CD14-positive monocyte (primary cell): ENCODE measurements at regions not wholly inside any gene's neighbourhood (a gene's known extent, or its start where the extent isn't known, plus 50 kb on each side); places are given as distances from the start of the nearest gene placed in this dataset.
A peak's percentile ranks its signal among the peaks of the same experiment; 100 is the strongest.

Experiments used
- DNase-seq, 3 donors: peaks; one replicate each; pipeline ENCODE4 v3.0.0-alpha.2; 2011 to 2022
- H2AFZ ChIP-seq: 2 replicates; pipeline ENCODE4 v1.6.0; 2012; ENCODE audit warnings: mild to moderate bottlenecking, low read depth, low read length, inconsistent platforms; ENCODE audit not compliant: insufficient read depth, poor library complexity, severe bottlenecking
- H3K27ac ChIP-seq, 2 donors: 1 replicate in 1 of 2; 2 replicates in 1 of 2; pipeline ENCODE4 v1.5.1; 2012 to 2013; ENCODE audit warnings: low read length in 2 of 2, control low read depth in 1 of 2, inconsistent platforms in 1 of 2, low read depth in 1 of 2, mild to moderate bottlenecking in 1 of 2
- H3K27me3 ChIP-seq, 2 donors: one replicate each; pipeline versions ENCODE4 v1.6.0 to v1.6.1; 2011 to 2013; ENCODE audit warnings: low read length in 2 of 2; ENCODE audit not compliant: control insufficient read depth in 2 of 2, insufficient read depth in 2 of 2
- H3K36me3 ChIP-seq, 2 donors: replicated peaks in 1 of 2; 1 replicate in 1 of 2; 2 replicates in 1 of 2; pipeline versions ENCODE4 v1.5.1 to v1.6.1; 2012 to 2013; ENCODE audit warnings: low read length in 2 of 2, control low read depth in 1 of 2, inconsistent platforms in 1 of 2, mild to moderate bottlenecking in 1 of 2; ENCODE audit not compliant: insufficient read depth in 2 of 2, control insufficient read depth in 1 of 2
- H3K4me1 ChIP-seq, 2 donors: 1 replicate in 1 of 2; 2 replicates in 1 of 2; pipeline versions ENCODE4 v1.5.1 to v1.6.1; 2012 to 2013; ENCODE audit warnings: low read length in 2 of 2, control low read depth in 1 of 2, inconsistent platforms in 1 of 2, mild to moderate bottlenecking in 1 of 2, moderate library complexity in 1 of 2; ENCODE audit not compliant: insufficient read depth in 2 of 2, control insufficient read depth in 1 of 2
- H3K4me2 ChIP-seq: replicated peaks from 2 replicates; pipeline ENCODE3; 2012; ENCODE audit warnings: low read length, moderate library complexity, mild to moderate bottlenecking; ENCODE audit not compliant: poor library complexity, severe bottlenecking; ENCODE audit errors: extremely low read depth
- H3K4me3 ChIP-seq, 3 experiments: fragments of 200-600 bp in 1 of 3; sonication (generic) in 1 of 3; replicated peaks in 1 of 3; 1 replicate in 2 of 3; 2 replicates in 1 of 3; pipeline ENCODE4 v1.5.1; 2011 to 2013; ENCODE audit warnings: low read length in 3 of 3, mild to moderate bottlenecking in 3 of 3, control low read depth in 2 of 3, low read depth in 2 of 3, inconsistent platforms in 1 of 3, moderate library complexity in 1 of 3
- H3K79me2 ChIP-seq: 2 replicates; pipeline ENCODE4 v1.6.0; 2012; ENCODE audit warnings: mild to moderate bottlenecking, control low read depth, inconsistent platforms, low read length, moderate library complexity; ENCODE audit not compliant: insufficient read depth
- H3K9ac ChIP-seq: 2 replicates; pipeline ENCODE4 v1.6.0; 2017; ENCODE audit warnings: low read length, mild to moderate bottlenecking; ENCODE audit not compliant: insufficient read depth, poor library complexity, severe bottlenecking
- H3K9me3 ChIP-seq, 2 donors: replicated peaks in 1 of 2; 1 replicate in 1 of 2; 2 replicates in 1 of 2; pipeline versions ENCODE4 v1.5.1 to v1.6.1; 2012 to 2013; ENCODE audit warnings: low read length in 2 of 2, control low read depth in 1 of 2; ENCODE audit not compliant: control insufficient read depth in 1 of 2, insufficient read depth in 1 of 2
- H4K20me1 ChIP-seq: 2 replicates; pipeline ENCODE4 v1.6.0; 2012; ENCODE audit warnings: mild to moderate bottlenecking, low read length, control low read depth, moderate library complexity; ENCODE audit not compliant: insufficient read depth
- H3K27ac Mint-ChIP-seq, 7 donors: one replicate each; pipeline ENCODE4 v1.8.0; 2020; ENCODE audit warnings: mild to moderate bottlenecking in 7 of 7, mixed read lengths in 7 of 7, moderate library complexity in 6 of 7, inconsistent platforms in 2 of 7
- H3K27me3 Mint-ChIP-seq, 3 donors: one replicate each; pipeline ENCODE4 v1.8.0; 2021 to 2022; ENCODE audit warnings: low read depth in 3 of 3, mild to moderate bottlenecking in 3 of 3, mixed read lengths in 3 of 3, moderate library complexity in 3 of 3, inconsistent platforms in 1 of 3
- H3K36me3 Mint-ChIP-seq, 2 donors: one replicate each; pipeline ENCODE4 v1.8.0; 2020; ENCODE audit warnings: mixed read lengths in 2 of 2, inconsistent platforms in 1 of 2, mild to moderate bottlenecking in 1 of 2
- H3K4me1 Mint-ChIP-seq: one replicate; pipeline ENCODE4 v1.8.0; 2020; ENCODE audit warnings: mild to moderate bottlenecking, mixed read lengths
- H3K4me3 Mint-ChIP-seq, 2 donors: one replicate each; pipeline ENCODE4 v1.8.0; 2020; ENCODE audit warnings: mild to moderate bottlenecking in 2 of 2, mixed read lengths in 2 of 2, moderate library complexity in 1 of 2
- H3K9me3 Mint-ChIP-seq, 7 donors: one replicate each; pipeline ENCODE4 v1.8.0; 2020 to 2022; ENCODE audit warnings: mixed read lengths in 7 of 7, mild to moderate bottlenecking in 6 of 7, moderate library complexity in 6 of 7, inconsistent platforms in 2 of 7
- WGBS: methylation state at CpG from one replicate; pipeline ENCODE4 v1.1.5; 2013; ENCODE audit warnings: missing lambda C conversion rate; ENCODE audit not compliant: insufficient coverage; 5-methylcytosine and 5-hydroxymethylcytosine counted together
- intact Hi-C, 2 donors: fragments of 100-400 bp; cut with micrococcal nuclease; formaldehyde crosslinking; loops; one replicate each; pipeline versions ENCODE4 v1.15.0 to v1.15.1; 2023
- TF ChIP-seq, protein P1 (sequence below): fragments of 200-600 bp; IDR thresholded peaks from one replicate; pipeline ENCODE4 v1.8.0; 2022; ENCODE audit warnings: antibody characterized with exemption, mild to moderate bottlenecking

DNA sequence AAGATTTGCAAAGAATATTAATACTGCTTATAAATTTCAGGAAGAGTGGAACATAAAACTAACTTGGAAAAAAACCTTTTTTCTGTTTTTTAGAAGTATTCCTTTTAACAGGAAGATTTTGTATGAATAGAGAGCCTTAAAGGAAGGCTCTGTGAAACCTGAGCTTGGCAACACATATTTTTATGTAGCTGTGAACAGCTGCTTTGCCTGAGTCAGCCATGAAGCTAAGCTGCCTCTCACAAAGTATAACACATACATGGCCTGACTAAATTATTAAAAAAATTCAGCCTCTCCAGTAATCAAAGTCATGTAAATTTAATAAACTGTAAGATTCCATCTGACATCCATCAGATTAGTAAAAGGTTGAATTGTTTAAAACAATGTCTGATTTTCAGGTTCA is 547.5 kb downstream of the ELAVL2 start:
- H3K27me3 Mint-ChIP-seq = no peaks in the 10 kb centered on the region
- no peaks in the 10 kb centered on the region for H3K9me3 Mint-ChIP-seq
- Histone ChIP-seq H2AFZ (no peak overlapping the region), H3K9ac (no peak overlapping the region), H3K4me3 (no peak overlapping the region), H3K4me2 (no peak overlapping the region), H4K20me1 (no peaks in the 10 kb centered on the region), H3K27me3 (no peaks in the 10 kb centered on the region), H3K79me2 (no peaks in the 10 kb centered on the region), H3K27ac (no peak overlapping the region), H3K36me3 (no peaks in the 10 kb centered on the region), H3K4me1 (no peaks in the 10 kb centered on the region), H3K9me3 (no peaks in the 10 kb centered on the region)
- no peaks in the 10 kb centered on the region for H3K4me1 Mint-ChIP-seq
- no peak overlapping the region for H3K27ac Mint-ChIP-seq
- no peak for DNase-seq
- intact Hi-C loops = no loop called here
- no peak overlapping the region for H3K4me3 Mint-ChIP-seq
- TF ChIP-seq, protein P1, sequence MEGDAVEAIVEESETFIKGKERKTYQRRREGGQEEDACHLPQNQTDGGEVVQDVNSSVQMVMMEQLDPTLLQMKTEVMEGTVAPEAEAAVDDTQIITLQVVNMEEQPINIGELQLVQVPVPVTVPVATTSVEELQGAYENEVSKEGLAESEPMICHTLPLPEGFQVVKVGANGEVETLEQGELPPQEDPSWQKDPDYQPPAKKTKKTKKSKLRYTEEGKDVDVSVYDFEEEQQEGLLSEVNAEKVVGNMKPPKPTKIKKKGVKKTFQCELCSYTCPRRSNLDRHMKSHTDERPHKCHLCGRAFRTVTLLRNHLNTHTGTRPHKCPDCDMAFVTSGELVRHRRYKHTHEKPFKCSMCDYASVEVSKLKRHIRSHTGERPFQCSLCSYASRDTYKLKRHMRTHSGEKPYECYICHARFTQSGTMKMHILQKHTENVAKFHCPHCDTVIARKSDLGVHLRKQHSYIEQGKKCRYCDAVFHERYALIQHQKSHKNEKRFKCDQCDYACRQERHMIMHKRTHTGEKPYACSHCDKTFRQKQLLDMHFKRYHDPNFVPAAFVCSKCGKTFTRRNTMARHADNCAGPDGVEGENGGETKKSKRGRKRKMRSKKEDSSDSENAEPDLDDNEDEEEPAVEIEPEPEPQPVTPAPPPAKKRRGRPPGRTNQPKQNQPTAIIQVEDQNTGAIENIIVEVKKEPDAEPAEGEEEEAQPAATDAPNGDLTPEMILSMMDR = no peak
- H3K36me3 Mint-ChIP-seq = no peaks in the 10 kb centered on the region

DNA sequence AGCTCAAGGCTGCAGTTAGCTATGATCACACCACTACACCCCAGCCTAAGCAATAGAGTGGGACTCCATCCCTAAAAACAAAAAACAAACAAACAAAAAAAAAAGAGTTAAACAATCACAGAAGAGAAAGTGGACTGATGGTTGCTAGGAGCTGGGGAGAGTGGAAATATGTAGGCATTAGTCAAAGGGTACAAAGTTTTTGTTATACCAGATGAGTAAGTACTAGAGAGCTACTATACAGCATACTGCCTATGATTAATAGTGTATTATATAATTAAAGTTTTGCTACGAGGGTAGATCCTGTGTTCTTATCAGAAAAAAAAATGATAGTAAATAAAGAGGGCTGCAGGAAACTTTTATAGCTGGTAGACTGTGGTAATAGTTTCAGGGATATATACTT is 538.6 kb downstream of the ELAVL2 start:
- Histone ChIP-seq H4K20me1 (no peaks in the 10 kb centered on the region), H3K9ac (no peak overlapping the region), H3K9me3 (no peaks in the 10 kb centered on the region), H3K36me3 (no peaks in the 10 kb centered on the region), H3K4me3 (no peak overlapping the region), H3K27me3 (no peaks in the 10 kb centered on the region), H2AFZ (no peak overlapping the region), H3K27ac (no peak overlapping the region), H3K4me2 (no peak overlapping the region), H3K4me1 (no peaks in the 10 kb centered on the region), H3K79me2 (no peaks in the 10 kb centered on the region)
- H3K36me3 Mint-ChIP-seq = no peaks in the 10 kb centered on the region
- peaks cover 0 to 3% (median 0%) of the 10 kb centered on the region in 7 donors for H3K9me3 Mint-ChIP-seq
- intact Hi-C loops = no loop called here
- TF ChIP-seq, protein P1 = no peak
- H3K4me3 Mint-ChIP-seq = no peak overlapping the region
- WGBS = no CpG with 5 or more reads among the region's 1 CpG
- no peak for DNase-seq
- peak overlapping the region in 1 of 7 donors; percentile 13 for H3K27ac Mint-ChIP-seq
- H3K27me3 Mint-ChIP-seq = no peaks in the 10 kb centered on the region
- H3K4me1 Mint-ChIP-seq = no peaks in the 10 kb centered on the region
